ENCODE measurements at regions not wholly inside any gene's neighbourhood (a gene's known extent, or its start where the extent isn't known, plus 50 kb on each side); places are given as distances from the start of the nearest gene placed in this dataset.

DNA sequence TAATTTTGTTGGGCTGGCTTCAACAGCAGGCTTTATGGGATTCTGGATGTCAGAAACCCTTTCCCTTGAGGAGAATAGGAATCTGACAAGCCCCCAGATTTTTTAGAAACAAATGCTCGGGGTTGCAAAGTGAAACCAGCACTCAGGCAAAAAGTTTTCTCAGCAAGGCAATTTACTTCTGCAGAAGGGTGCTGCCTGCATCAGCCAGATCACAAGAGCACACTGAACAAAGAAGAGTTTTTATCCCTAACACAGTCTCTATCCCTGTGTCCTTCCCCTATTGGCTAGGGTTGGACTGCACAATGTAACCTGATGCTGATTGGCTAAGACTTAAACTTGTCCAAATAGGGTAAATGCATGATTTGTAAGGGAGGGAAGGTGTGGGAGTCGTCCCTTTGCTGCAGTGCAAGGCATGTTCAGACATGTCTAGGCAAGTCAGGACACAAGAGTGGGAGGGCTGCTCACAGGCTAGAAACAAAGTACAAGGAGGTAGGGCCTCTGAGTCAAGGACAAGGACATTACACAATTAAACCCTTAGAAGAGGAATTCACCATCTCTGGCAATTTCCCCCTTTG, 175.8 kb downstream of the CCNG2 start:
- TF ChIP-seq TAF1 (IDR thresholded peaks at IDR 0.05; ENCODE audit: borderline replicate concordance, low read depth, low read length) (no peak), MEF2A (IDR thresholded peaks at IDR 0.05; ENCODE audit: borderline replicate concordance, low read depth) (no peak), POLR2AphosphoS5 (IDR thresholded peaks at IDR 0.05; ENCODE audit: low read depth, low read length) (no peak), EZH2phosphoT487 (IDR thresholded peaks at IDR 0.05; ENCODE audit: borderline replicate concordance, low read depth) (no peak), EP300 (IDR thresholded peaks at IDR 0.05; ENCODE audit: borderline replicate concordance in 1 of 2, low read depth in 1 of 2, low read length in 1 of 2) (no peak)
- TF ChIP-seq, protein P1, sequence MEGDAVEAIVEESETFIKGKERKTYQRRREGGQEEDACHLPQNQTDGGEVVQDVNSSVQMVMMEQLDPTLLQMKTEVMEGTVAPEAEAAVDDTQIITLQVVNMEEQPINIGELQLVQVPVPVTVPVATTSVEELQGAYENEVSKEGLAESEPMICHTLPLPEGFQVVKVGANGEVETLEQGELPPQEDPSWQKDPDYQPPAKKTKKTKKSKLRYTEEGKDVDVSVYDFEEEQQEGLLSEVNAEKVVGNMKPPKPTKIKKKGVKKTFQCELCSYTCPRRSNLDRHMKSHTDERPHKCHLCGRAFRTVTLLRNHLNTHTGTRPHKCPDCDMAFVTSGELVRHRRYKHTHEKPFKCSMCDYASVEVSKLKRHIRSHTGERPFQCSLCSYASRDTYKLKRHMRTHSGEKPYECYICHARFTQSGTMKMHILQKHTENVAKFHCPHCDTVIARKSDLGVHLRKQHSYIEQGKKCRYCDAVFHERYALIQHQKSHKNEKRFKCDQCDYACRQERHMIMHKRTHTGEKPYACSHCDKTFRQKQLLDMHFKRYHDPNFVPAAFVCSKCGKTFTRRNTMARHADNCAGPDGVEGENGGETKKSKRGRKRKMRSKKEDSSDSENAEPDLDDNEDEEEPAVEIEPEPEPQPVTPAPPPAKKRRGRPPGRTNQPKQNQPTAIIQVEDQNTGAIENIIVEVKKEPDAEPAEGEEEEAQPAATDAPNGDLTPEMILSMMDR (IDR thresholded peaks at IDR 0.05): no peak
- TF ChIP-seq, protein P2, sequence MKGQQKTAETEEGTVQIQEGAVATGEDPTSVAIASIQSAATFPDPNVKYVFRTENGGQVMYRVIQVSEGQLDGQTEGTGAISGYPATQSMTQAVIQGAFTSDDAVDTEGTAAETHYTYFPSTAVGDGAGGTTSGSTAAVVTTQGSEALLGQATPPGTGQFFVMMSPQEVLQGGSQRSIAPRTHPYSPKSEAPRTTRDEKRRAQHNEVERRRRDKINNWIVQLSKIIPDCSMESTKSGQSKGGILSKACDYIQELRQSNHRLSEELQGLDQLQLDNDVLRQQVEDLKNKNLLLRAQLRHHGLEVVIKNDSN (IDR thresholded peaks at IDR 0.05; ENCODE audit: borderline replicate concordance, low read depth): no peak

All from SK-N-SH (cell line).